ENCODE measurements at regions not wholly inside any gene's neighbourhood (a gene's known extent, or its start where the extent isn't known, plus 50 kb on each side); places are given as distances from the start of the nearest gene placed in this dataset.

- H3K27ac ChIP-seq = no peak overlapping the region
- no peak for TF ChIP-seq CTCF (conservative IDR thresholded peaks at IDR 0.05)
These were observed 188.5 kb upstream of the CELF4 start for GRCh38 chr18:37754141-37754540.

- TF ChIP-seq CTCF (conservative IDR thresholded peaks at IDR 0.05) = no peak
- H3K27ac ChIP-seq = no peak overlapping the region
These were observed 176.8 kb upstream of the CELF4 start for GRCh38 chr18:37742436-37742835.

- no peak for TF ChIP-seq CTCF (conservative IDR thresholded peaks at IDR 0.05)
- H3K27ac ChIP-seq = no peak overlapping the region
These were observed 175.5 kb upstream of the CELF4 start for GRCh38 chr18:37741032-37741623.

- no peak overlapping the region for H3K27ac ChIP-seq
- no peak for TF ChIP-seq CTCF (conservative IDR thresholded peaks at IDR 0.05)
These were observed 168.8 kb upstream of the CELF4 start for GRCh38 chr18:37734406-37734805.

- no peak for TF ChIP-seq CTCF (conservative IDR thresholded peaks at IDR 0.05)
- no peak overlapping the region for H3K27ac ChIP-seq
These were observed 164.1 kb upstream of the CELF4 start for GRCh38 chr18:37729716-37730115.

GRCh38 chr18:37724206-37724605, 158.6 kb upstream of the CELF4 start:
- no peak for TF ChIP-seq CTCF (conservative IDR thresholded peaks at IDR 0.05)
- no peak overlapping the region for H3K27ac ChIP-seq

- no peak for TF ChIP-seq CTCF (conservative IDR thresholded peaks at IDR 0.05)
- no peak overlapping the region for H3K27ac ChIP-seq
These were observed 156.2 kb upstream of the CELF4 start for GRCh38 chr18:37721544-37722522.

Measured in VCaP (cell line).